ENCODE measurements at regions not wholly inside any gene's neighbourhood (a gene's known extent, or its start where the extent isn't known, plus 50 kb on each side); places are given as distances from the start of the nearest gene placed in this dataset.
"Not testable (repeated sequence)": the region's sequence is repeated elsewhere in the genome, so short reads cannot be mapped to it uniquely, and the experiment has no call there.

GRCh38 chr5:30438785-30439184 is 754.7 kb upstream of the CDH6 start:
- Histone ChIP-seq H2AFZ (ENCODE audit: low read depth, low read length) (no peak overlapping the region), H3K27me3 (ENCODE audit: low read depth, low read length) (no peaks in the 10 kb centered on the region), H3K4me2 (ENCODE audit: low read length) (no peak overlapping the region), H3K9me3 (ENCODE audit: insufficient read depth, low read length) (no peaks in the 10 kb centered on the region), H3K9ac (ENCODE audit: low read length) (no peak overlapping the region), H3K27ac (ENCODE audit: low read length) (no peak overlapping the region), H3K36me3 (replicated peaks; ENCODE audit: low read depth, low read length) (no peaks in the 10 kb centered on the region), H3K4me1 (ENCODE audit: low read length) (peaks cover 6% of the 10 kb centered on the region), H4K20me1 (ENCODE audit: insufficient read depth, low read length) (no peaks in the 10 kb centered on the region), H3K79me2 (ENCODE audit: low read length) (no peaks in the 10 kb centered on the region), H3K4me3 (ENCODE audit: low read length) (no peak overlapping the region)
- no peak for TF ChIP-seq EZH2phosphoT487 (IDR thresholded peaks at IDR 0.05; ENCODE audit: low read depth)
- no peak for TF ChIP-seq CTCF (IDR thresholded peaks at IDR 0.05; ENCODE audit: low read depth, low read length)

DNA sequence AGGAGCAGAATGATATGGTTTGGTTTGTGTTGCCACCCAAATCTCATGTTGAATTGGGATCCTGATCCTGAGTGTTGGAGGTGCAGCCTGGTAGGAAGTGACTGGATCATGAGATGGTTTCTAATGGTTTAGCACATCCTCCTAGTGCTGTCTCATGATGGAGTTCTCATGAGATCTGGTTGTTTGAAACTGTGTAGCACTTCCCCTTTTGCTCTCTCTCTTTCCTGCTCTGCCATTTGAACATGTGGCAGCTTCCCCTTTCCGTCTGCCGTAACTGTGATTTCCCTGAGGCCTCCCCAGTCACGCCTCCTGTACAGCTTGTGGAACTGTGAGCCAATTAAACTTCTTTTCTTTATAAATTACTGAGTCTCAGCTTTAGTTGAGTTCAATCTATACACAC is 756.8 kb upstream of the CDH6 start:
- no peak overlapping the region for H3K4me2 ChIP-seq (ENCODE audit: low read length)
- H4K20me1 ChIP-seq (ENCODE audit: insufficient read depth, low read length): no peaks in the 10 kb centered on the region
- peak overlapping the region; percentile 81; the same call in 1 of the 2 replicates for H2AFZ ChIP-seq (ENCODE audit: low read depth, low read length)
- no peaks in the 10 kb centered on the region for H3K9me3 ChIP-seq (ENCODE audit: insufficient read depth, low read length)
- no peak overlapping the region for H3K4me3 ChIP-seq (ENCODE audit: low read length)
- no peak for TF ChIP-seq EZH2phosphoT487 (IDR thresholded peaks at IDR 0.05; ENCODE audit: low read depth)
- TF ChIP-seq CTCF (IDR thresholded peaks at IDR 0.05; ENCODE audit: low read depth, low read length): no peak
- no peak overlapping the region for H3K9ac ChIP-seq (ENCODE audit: low read length)
- no peaks in the 10 kb centered on the region for H3K27me3 ChIP-seq (ENCODE audit: low read depth, low read length)
- H3K4me1 ChIP-seq (ENCODE audit: low read length): peaks cover 6% of the 10 kb centered on the region
- no peaks in the 10 kb centered on the region for H3K79me2 ChIP-seq (ENCODE audit: low read length)
- H3K27ac ChIP-seq (ENCODE audit: low read length): no peak overlapping the region; the same call in 1 of the 2 replicates
- H3K36me3 ChIP-seq (replicated peaks; ENCODE audit: low read depth, low read length): no peaks in the 10 kb centered on the region

GRCh38 chr5:30428866-30429407 is 764.5 kb upstream of the CDH6 start:
- not testable (repeated sequence) for H3K4me2 ChIP-seq (ENCODE audit: low read length); H3K4me3 ChIP-seq (ENCODE audit: low read length)

DNA sequence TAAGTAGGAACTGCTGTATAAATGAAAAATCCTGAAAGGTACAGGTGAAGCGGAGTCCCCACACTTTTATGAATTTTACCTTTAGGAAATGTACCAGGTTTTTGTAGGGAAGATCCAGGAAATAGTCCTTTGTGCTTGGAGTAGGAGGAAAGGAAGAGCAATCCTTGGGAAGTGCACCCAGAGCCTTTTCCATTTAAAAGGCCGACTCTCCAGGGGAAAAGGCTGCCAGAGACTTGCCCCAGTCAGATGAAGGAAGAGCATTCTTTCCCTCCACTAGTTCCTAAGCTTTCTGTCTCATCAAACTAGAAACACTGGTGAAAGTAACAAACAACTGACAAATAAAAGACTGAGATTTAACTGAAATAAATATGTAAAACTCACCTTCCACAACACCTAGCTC is 779.4 kb upstream of the CDH6 start:
- Histone ChIP-seq H3K4me3 (ENCODE audit: low read length) (no peak overlapping the region), H3K27me3 (ENCODE audit: low read depth, low read length) (no peaks in the 10 kb centered on the region), H3K4me2 (ENCODE audit: low read length) (no peak overlapping the region), H3K4me1 (ENCODE audit: low read length) (0 out of 2 replicates have a peak, but pooled peaks cover 4% of the 10 kb centered on the region), H3K36me3 (replicated peaks; ENCODE audit: low read depth, low read length) (no peaks in the 10 kb centered on the region), H2AFZ (ENCODE audit: low read depth, low read length) (no peak overlapping the region), H3K27ac (ENCODE audit: low read length) (no peak overlapping the region), H4K20me1 (ENCODE audit: insufficient read depth, low read length) (no peaks in the 10 kb centered on the region), H3K9me3 (ENCODE audit: insufficient read depth, low read length) (no peaks in the 10 kb centered on the region), H3K79me2 (ENCODE audit: low read length) (no peaks in the 10 kb centered on the region), H3K9ac (ENCODE audit: low read length) (no peak overlapping the region)
- TF ChIP-seq EZH2phosphoT487 (IDR thresholded peaks at IDR 0.05; ENCODE audit: low read depth): no peak
- TF ChIP-seq CTCF (IDR thresholded peaks at IDR 0.05; ENCODE audit: low read depth, low read length): no peak

More at GRCh38 chr5:30428866-30429407, 764.5 kb upstream of the CDH6 start:
- not testable (repeated sequence) for H3K79me2 ChIP-seq (ENCODE audit: low read length); H3K36me3 ChIP-seq (replicated peaks; ENCODE audit: low read depth, low read length); H3K9ac ChIP-seq (ENCODE audit: low read length); H2AFZ ChIP-seq (ENCODE audit: low read depth, low read length); H3K27me3 ChIP-seq (ENCODE audit: low read depth, low read length); H3K27ac ChIP-seq (ENCODE audit: low read length); H4K20me1 ChIP-seq (ENCODE audit: insufficient read depth, low read length); H3K9me3 ChIP-seq (ENCODE audit: insufficient read depth, low read length); H3K4me1 ChIP-seq (ENCODE audit: low read length)

All from OCI-LY3 (cell line).